HG03571 (cell line): ENCODE measurements at regions not wholly inside any gene's neighbourhood (a gene's known extent, or its start where the extent isn't known, plus 50 kb on each side); places are given as distances from the start of the nearest gene placed in this dataset.

ENCODE experiments used
- ATAC-seq: cut with Tn5 transposase; IDR thresholded peaks from one replicate; pipeline ENCODE4 v1.9.1; 2021; ENCODE audit not compliant: unreplicated experiment

DNA sequence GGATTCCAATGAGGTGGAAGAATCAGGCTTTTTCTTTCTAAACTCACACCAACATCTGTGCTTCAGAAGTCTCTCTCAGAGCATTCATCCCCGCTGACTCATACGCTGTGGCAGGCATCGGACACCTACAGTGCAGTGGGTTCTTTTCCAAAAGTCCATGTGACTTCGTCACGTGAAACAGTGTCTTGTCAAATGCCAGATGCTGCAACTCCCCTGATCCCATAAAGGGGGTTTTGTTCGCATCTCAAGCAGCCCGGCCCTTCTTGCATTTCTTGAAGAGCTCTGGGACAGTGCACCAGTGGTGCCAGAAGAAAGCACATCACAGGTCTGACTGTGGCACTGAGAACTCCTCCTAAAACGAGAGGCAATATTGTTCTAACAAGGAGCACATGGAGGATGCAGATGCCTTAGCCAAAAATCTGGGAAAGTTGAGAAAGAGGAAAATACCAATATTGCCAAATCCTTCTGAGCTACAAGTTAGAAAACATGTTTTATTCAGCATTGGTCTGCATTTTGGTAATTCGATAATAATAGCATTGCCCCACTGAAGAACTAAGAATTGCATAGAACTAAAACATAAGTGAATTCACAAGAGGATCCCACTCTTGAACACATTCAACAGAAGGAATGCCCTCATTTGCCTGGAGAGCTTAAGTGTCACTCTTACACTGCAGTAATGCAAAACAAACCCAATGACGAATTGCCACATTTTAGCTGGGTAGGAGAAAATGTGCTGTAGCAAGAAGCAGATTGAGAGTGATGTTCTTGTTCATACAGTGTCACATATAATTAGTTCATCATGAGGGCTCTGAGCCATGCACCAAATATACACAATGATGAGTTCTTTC, 204.4 kb downstream of the CXCL12 start:
- no peak for ATAC-seq

DNA sequence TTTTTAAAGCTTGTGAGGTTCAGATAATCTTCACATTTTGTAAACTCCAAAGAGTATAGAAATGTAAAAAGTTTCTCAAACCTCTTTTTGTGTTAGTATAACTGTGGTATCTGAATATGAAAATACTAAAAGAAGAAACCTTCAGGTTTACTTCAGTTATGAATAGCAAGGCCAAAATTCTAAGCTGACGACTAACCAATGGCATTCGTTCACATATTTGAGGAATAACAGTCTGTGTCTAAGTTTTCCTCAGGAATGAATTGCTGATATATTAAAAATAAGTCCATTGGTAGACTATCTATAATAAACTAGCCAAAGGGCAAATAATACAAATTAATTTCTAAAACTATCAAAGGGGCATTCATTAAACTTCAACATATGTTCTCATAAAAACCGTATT, 206.0 kb downstream of the CXCL12 start:
- ATAC-seq, result no peak

DNA sequence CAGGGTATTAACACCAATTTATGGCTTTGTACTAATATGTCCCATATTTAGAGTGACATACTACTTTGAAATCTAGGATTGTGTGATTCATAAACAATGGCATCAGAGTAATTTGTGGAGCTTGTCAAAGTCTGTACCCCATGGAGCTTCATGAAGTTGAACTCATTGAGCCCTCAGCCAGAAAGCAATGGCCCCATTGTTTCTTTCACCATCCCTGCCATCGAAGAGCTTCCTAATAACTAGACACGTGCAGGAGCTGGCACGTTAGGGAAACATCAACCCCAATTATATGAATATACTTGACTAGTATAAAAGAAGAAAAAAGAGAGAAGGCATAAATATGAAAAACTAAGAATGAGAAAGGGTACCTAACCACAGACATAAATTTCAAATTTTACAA, 206.6 kb downstream of the CXCL12 start:
- no peak for ATAC-seq

DNA sequence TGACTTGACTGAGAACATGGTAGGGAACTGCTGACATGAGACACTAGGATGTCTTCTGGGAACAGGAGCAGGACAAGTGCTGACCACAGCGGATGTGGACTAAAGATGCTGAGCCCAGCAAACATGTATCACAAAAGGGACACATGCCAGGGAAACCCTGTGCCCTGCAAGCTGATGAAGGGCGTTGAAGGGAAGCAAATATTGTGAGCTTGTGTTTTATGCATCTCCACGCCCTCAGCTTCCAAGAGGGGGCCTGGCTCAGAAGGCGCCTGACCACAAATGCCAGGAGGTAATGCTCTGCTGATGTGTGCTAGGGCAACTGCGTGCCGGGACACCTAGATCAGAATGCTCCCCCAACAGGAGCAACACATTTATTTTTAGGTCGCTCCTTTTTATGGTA, 207.3 kb downstream of the CXCL12 start:
- ATAC-seq, result no peak

DNA sequence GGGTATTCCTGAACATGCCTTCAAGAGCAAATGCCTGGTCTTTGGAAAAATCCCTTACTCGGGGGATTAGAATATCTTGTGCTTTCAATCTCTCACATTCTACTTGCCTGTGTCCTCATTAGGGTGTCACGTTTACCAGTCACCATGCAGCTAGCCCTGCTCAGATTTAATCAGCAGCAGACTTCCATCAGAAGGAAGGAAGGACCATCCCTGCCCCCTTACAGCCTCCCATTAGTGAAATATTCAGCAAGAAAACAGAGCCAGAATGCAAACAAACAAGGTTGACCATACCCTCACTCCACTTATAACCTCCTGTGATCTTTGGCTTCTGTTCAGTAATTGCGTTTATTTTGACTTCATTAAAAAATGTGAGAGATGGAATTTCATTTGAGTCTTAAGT, 208.6 kb downstream of the CXCL12 start:
- no peak for ATAC-seq

DNA sequence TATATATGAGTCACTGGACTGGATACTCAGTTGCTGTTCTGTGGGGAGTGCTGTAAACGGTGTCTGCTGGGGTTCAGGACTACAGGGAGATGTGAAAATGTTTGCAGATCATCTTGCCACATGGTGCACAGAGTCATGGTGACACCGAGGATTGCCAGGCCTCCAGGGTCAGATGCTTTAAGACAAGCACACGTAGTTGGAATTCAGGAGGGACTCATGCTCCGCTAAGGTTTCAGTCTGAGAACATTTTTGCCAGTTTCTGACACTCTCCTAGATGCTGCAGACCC, 211.3 kb downstream of the CXCL12 start:
- ATAC-seq, result no peak

DNA sequence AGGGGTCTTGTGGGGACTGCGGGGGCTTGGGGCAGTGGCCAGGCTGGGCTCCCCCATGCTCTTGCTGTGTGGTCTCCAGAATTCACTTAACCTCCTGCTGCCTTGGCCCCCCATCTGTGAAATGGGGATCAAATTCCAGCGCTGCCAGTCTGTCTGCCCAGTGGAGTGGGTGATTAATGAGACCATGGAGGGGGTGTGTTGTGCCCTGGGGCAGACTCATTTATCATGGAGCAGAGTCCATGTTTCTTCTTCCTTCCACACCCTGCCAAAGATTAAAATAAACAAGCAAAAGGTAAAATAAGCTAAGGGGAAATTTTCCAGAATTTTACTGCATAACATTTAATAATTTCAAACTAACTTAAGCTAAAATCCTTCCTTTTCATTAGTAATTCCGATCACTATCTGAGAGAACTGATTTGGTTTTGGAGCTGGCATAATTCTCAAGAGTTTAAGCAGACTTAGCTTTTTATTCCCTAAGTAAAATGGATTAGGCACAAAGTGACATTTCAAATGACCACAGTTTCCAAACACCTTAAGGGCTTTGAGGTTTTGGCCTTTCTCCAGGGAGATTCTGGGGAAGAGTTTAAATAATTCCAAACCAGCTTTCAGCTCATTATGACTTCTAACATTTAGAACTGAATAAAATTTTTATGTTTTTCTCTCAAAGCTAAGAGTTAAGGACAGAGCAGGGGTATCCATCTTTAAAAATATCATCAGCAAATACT, 211.9 kb downstream of the CXCL12 start:
- no peak for ATAC-seq

DNA sequence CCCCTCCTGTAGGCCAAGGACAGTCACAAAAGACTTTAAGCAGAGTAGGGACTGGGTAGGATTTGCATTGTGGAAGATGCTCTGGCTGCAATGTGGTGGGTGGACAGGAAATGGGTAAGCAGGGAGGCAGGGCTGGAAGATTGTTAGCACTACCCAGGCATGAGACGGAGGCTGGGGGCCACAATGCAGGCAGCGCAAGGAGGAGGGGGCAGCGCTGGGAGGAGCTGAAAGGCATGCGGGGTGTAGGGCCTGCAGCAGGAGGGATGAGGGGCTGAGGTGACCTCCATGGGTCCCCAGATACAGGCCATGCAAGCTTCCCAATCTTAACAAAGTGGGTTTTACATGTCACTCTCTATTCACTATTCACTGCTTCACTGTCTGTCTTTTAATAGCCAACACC, 213.1 kb downstream of the CXCL12 start:
- no peak for ATAC-seq

DNA sequence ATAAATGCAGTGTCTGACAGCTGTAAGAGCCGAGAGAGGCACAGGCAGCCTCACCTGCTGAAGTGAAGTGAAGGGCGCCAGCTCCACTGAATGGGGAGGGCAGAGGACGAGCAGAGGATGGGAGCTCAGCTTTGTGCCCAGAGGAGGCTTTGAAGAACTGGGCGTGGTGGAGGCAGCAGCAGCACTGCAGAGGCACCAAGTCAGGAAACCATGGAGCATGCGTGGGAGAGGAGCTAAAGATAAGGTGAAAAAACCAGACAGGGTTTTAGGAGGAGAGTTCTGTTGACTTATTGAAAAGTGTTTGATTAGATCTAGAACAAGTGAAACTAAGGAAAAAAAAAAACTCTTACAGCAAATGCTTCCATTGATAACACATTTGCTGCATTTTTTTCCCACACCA, 216.4 kb downstream of the CXCL12 start:
- no peak for ATAC-seq

DNA sequence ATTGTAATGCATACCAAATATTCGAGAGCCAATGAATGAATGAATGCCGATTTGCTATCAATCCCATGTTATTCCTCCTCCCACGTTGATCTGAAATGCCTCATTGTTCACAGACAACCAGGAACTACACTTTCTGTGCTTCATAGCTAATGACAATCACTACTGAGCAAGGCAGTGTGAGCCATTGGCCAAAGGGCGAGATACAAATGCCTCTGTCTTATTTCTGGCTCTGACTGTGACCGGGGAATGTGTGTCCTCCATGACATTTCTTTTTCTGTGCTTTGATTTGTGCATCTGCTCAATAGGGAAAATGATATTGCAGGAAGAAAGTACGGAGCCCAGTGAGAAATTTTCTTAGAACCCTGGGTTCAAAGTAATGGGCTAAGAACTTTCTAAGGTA, 217.1 kb downstream of the CXCL12 start:
- ATAC-seq, result no peak

DNA sequence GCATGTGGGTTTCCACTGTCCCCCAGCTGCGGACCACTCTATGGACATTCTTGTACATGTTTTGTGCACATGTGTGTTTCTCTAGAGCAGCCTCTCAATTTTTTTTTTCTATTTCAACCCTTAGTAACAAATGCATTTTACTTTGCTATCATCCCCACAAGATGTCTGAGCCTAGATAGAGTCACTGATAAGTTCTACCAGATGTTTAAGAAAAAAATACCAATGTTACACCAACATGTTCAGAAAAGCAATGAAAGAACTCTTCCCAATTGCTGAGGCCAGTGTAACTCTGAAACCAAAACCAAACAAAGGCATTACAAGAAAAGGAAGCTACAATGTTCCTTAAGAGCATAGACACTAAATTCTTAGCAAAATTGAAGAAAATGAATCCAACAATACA, 218.5 kb downstream of the CXCL12 start:
- ATAC-seq, result no peak

DNA sequence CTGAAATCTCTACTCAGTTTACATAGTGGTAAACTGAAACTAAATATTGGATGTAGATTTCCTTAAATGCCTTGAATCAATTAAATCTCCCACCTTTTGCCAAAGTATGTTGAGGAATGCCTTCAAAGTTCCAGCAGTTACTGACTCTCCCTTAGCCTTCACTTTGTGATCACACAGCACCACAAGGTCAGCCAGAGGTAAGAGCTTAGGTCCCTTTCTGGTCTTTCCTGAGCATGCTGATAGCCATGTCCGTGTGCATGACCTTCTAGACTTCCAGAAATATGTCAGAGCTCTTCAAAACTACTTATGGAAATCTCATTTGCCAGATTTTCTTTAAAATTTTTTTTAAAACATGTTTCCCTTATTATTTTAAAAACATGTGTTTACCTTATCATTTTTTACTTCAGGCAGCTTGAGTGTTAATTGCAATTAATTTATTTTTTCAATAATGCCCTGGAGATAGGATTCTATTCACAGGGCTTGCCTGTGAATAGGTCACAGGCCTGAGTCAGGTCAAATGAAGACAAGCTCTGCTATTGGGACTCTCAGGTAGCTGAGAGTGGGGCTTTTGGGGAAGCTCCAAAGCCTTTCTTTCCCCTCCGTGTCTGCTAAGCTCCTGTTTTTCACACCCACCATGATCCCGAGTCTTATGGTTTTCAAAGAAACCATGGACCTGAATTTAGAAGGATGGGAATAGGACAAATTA, 220.5 kb downstream of the CXCL12 start:
- ATAC-seq, result no peak

DNA sequence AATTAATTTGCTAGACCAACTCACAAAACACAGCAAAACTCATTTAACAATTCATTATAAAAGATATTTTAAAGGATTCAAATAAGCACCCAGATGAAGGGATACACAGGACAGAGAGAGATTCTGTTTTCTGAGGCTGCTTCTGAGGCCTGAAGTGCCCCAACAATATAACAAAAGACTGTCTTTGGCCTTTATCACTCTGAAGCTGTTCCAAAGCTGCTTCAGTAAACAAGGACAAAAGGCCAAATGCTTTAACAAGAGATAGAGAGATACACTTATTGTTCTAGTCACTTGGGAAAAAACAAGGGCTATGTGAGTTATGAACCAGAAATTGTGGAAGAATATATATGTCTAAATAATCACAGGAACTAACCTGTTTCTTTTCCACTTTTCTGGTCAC, 223.7 kb downstream of the CXCL12 start:
- no peak for ATAC-seq

DNA sequence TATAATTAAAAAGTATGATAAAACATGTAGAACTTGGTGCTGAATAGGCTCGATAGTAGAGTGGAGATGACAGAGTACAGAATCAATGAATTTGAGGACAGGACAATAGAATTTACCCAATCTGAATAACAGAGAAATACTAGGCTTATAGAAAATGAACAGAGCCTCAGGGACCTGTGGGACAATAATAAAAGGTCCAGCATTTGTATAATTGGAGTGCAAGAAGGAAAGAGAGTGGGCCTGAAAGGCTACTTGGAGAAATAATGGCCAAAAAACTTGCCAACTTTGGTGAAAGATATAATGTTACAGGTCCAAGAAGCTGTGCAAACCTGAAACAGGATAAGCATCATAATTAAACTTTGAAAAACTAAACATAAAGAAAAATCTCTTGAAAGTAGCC, 227.3 kb downstream of the CXCL12 start:
- no peak for ATAC-seq

DNA sequence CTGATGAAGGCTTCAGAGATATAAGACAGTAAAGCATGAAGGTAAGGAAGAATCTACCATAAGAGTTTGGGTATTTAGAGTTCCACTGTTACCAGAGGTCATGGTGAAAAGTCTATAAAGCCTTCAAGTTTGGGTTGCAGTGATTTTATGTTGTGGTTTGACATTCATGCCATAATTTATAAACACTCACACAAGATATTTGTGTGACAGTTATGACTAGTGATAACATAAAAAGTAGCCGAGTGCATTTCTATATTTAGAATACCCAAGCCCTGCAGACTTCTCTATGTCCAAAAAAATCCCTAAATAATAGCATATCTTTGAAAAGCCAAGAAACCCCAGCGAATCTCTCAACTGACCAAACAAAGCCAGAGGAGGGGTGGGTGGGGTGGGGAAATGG, 229.9 kb downstream of the CXCL12 start:
- no peak for ATAC-seq

DNA sequence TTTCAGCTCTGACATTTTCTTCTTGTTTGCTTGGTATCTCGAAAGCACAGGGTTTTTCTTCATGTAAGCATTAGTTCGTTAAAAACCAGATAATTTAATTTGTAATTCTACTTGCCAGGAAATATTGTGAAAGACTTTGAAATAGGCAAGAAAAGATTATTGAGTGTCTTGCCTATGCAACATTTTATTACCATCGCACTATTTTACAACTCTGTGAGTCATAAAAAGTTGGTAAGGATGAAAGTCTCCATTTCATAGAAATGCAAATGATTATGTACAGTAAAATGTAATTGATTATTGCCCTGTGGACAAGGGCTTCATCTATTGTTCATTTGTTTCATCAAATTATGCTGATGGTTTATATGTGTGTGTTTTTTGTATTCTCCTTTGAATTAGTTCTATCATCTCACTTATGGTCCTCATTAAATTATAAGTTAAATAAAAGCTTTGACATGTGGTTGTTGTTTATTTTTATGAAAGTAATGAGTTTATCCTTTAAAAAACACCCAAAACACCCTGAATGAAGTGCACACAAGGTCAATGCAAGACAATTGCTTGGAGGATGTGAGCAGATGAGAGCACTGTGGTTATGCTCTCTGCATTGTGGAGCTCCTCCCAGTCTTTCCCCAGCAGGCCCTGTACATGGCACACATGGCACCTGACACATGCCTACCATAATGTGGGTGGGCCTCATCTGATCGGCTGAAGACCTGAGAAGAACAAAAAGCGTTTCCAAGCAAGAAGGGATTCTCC, 230.8 kb downstream of the CXCL12 start:
- ATAC-seq, result no peak

DNA sequence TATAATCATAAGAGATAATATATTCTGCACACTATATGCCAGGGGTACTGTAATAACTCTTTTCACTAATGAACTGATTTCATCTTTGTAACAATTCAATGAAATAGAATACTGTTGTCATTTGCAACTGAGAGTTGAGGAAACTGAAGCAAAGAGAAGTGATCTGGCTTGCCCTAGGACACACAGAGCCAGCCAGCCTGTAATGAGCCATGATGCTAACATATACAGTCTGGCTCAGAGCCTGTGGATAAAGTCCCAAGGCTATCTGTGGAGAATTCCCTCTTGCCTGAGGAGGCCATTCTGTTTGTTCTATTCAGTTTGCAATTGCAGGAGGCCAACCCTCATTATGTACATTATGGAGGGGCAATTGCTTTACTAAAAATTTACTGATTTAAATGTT, 241.3 kb downstream of the CXCL12 start:
- no peak for ATAC-seq

DNA sequence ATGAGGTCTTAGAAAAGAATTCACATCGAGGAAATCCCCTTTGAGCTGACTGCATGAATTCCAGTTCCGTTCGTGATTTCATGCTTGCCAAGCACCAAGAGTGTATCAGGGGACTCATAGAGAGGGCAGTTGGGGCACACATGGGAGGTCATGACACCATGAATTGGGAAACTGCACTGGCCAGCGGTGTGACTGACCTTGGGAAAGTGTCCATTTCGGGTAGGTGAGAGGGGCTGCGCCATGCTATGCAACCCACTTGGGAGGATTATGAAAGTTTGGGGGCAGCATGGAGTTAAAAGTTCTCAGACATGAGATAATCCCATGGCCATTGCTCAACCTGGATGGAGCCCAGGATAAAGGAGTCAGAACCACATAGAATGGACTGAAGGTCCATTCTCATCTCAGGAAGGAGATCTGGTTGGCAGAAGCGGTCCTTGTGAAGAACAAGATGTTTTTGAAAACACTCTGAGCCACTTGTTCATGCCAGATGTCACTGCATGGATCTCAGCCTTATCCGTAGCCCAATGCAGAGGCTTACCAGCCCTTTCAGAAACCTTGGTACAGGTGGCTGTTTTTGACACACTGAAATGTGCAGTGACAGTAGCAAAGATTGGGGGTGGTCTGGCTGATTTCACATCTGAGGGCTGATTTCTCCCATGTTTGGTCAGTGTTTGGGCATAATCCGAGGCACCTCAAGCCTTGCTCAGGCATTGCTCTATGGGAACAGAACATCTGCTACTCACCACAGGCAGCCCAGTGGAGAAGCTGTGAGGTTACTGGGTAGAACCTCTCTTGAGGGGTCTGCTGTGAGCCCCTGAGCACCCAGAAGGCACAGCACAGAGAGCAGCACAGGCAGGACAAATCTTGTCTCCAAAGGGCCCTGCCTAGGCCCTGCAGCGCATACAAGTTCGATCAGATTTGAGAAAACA, 252.3 kb downstream of the CXCL12 start:
- no peak for ATAC-seq

DNA sequence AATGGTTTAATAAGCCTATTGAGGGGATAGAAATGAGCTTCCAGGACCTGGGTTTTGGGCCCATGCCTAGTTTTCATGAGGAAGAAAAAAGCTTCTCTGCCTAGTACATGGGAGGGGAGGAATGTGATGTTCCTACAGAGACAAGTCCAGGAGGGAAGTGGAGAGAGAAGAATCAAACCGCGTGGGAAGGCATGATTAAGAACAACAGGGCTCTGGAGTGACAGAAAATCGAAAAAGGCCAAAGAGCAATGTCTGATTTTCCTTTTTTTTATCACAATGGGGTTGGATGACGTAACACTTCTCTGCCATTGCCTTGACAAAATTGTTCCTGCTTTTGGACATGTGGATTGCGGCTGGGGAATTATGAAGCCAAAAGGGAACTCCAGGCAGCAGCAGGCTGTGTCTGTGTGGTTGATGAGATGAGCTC, 258.6 kb downstream of the CXCL12 start:
- no peak for ATAC-seq

DNA sequence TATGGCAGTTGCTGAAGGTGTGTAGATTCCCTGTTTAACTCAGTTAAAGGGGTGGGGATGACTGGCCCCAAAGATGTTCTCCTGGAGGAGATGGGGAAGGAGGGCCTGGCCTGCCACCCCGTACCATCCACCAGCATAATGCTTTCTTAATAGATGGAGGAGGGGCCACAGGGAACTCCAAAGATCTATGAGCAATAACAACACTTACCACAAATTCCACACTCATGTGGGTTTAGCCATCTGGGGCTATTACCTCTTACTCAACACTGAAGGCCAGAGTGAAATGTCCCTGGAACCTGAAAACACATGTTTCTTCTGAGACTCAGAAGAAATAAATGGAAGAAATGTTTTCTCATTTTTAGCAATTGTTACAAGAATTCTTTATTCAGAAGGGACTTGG, 259.0 kb downstream of the CXCL12 start:
- ATAC-seq, result no peak
